Keratinocyte (primary cell): ENCODE measurements at regions not wholly inside any gene's neighbourhood (a gene's known extent, or its start where the extent isn't known, plus 50 kb on each side); places are given as distances from the start of the nearest gene placed in this dataset.

Source experiments
- DNase-seq: peaks from one replicate; pipeline ENCODE4 v3.0.0-alpha.2; 2011; ENCODE audit warnings: low read depth, missing footprints, low spot score
- FAIRE-seq: peaks from 2 replicates; lab custom pipeline; 2011; peaks lifted over from hg19 to GRCh38; lab: Jason Lieb, UNC
- H2AFZ ChIP-seq: 2 replicates; pipeline ENCODE4 v1.6.0; 2012; ENCODE audit warnings: low read length, control low read depth, inconsistent platforms; ENCODE audit not compliant: control insufficient read depth
- H3K27ac ChIP-seq: 2 replicates; pipeline ENCODE4 v1.5.1; 2011; ENCODE audit warnings: low read length; ENCODE audit not compliant: control insufficient read depth, insufficient read depth
- H3K27me3 ChIP-seq: 3 replicates; pipeline ENCODE4 v1.6.0; 2011; ENCODE audit warnings: low read length; ENCODE audit not compliant: control insufficient read depth, insufficient read depth; ENCODE audit errors: extremely low read depth
- H3K36me3 ChIP-seq, 2 experiments: 2 replicates in 1 of 2; 3 replicates in 1 of 2; pipeline ENCODE4 v1.5.1; 2011; ENCODE audit warnings: low read length in 2 of 2, mild to moderate bottlenecking in 1 of 2; ENCODE audit not compliant: control insufficient read depth in 2 of 2, insufficient read depth in 2 of 2; ENCODE audit errors: extremely low read depth in 1 of 2
- H3K4me1 ChIP-seq: 3 replicates; pipeline ENCODE4 v1.5.1; 2011; ENCODE audit warnings: low read length; ENCODE audit not compliant: control insufficient read depth, insufficient read depth; ENCODE audit errors: extremely low read depth
- H3K4me2 ChIP-seq: 3 replicates; pipeline ENCODE4 v1.6.0; 2011; ENCODE audit warnings: low read depth, low read length; ENCODE audit not compliant: control insufficient read depth, insufficient read depth; ENCODE audit errors: extremely low read depth
- H3K4me3 ChIP-seq, 3 experiments: fragments of 200-600 bp in 1 of 3; sonication (generic) in 1 of 3; 2 replicates in 2 of 3; 3 replicates in 1 of 3; pipeline ENCODE4 v1.5.1; 2011 to 2016; ENCODE audit warnings: low read length in 3 of 3, mild to moderate bottlenecking in 3 of 3, control low read depth in 2 of 3, inconsistent platforms in 1 of 3, low read depth in 1 of 3, mixed read lengths in 1 of 3, mixed run types in 1 of 3, moderate library complexity in 1 of 3; ENCODE audit not compliant: control insufficient read depth in 2 of 3, insufficient read depth in 2 of 3; ENCODE audit errors: extremely low read depth in 1 of 3
- H3K79me2 ChIP-seq: 2 replicates; pipeline ENCODE4 v1.6.0; 2012; ENCODE audit warnings: low read length; ENCODE audit not compliant: control insufficient read depth, insufficient read depth
- H3K9ac ChIP-seq: 3 replicates; pipeline ENCODE4 v1.6.0; 2011; ENCODE audit warnings: low read length; ENCODE audit not compliant: control insufficient read depth, insufficient read depth; ENCODE audit errors: extremely low read depth
- H3K9me1 ChIP-seq: 3 replicates; pipeline ENCODE4 v1.6.0; 2011; ENCODE audit warnings: low read length; ENCODE audit not compliant: control insufficient read depth, insufficient read depth; ENCODE audit errors: extremely low read depth
- H3K9me3 ChIP-seq: 2 replicates; pipeline ENCODE4 v1.5.1; 2012; ENCODE audit warnings: low read depth, low read length; ENCODE audit not compliant: control insufficient read depth
- H4K20me1 ChIP-seq: 3 replicates; pipeline ENCODE4 v1.6.0; 2011; ENCODE audit warnings: low read length; ENCODE audit not compliant: control insufficient read depth, insufficient read depth; ENCODE audit errors: extremely low read depth
- CTCF ChIP-seq, 3 experiments: IDR thresholded peaks in 1 of 3; conservative IDR thresholded peaks in 1 of 3; optimal IDR thresholded peaks in 1 of 3; 2 replicates in 2 of 3; 3 replicates in 1 of 3; pipeline versions ENCODE3 to v1.5.1; 2011; ENCODE audit warnings: low read length in 3 of 3, mild to moderate bottlenecking in 3 of 3, moderate library complexity in 2 of 3, control low read depth in 1 of 3, inconsistent platforms in 1 of 3; ENCODE audit not compliant: insufficient read depth in 2 of 3; ENCODE audit errors: extremely low read depth in 1 of 3
- EZH2 ChIP-seq: IDR thresholded peaks from one replicate; pipeline ENCODE4 v1.6.1; 2012; ENCODE audit warnings: inconsistent platforms, mild to moderate bottlenecking, low read length, moderate library complexity
- dilution Hi-C: fragments of 300-500 bp; cut with MboI; formaldehyde crosslinking; loops from one replicate; pipeline ENCODE4 v1.7.0; 2020; ENCODE audit warnings: low sequenced_read_pairs; ENCODE audit not compliant: extremely low pct_ligation_motif_present

GRCh38 chr13:105334211-105334610 is 1201.3 kb downstream of the EFNB2 start:
- H3K4me1 ChIP-seq = no peaks in the 10 kb centered on the region
- no peak for FAIRE-seq
- no peaks in the 10 kb centered on the region for H3K9me1 ChIP-seq
- no peak overlapping the region for H3K4me3 ChIP-seq
- H3K9me3 ChIP-seq = no peaks in the 10 kb centered on the region
- no peak overlapping the region for H2AFZ ChIP-seq
- no peak overlapping the region for H3K4me2 ChIP-seq
- DNase-seq = no peak
- no peaks in the 10 kb centered on the region for H4K20me1 ChIP-seq
- no peak overlapping the region for H3K27ac ChIP-seq
- H3K36me3 ChIP-seq = no peaks in the 10 kb centered on the region
- H3K9ac ChIP-seq = no peak overlapping the region
- no peaks in the 10 kb centered on the region for H3K79me2 ChIP-seq
- dilution Hi-C loops = no loop called here
- no peaks in the 10 kb centered on the region for H3K27me3 ChIP-seq
- TF ChIP-seq CTCF (optimal IDR thresholded peaks at IDR 0.05 in 1 of 3, IDR thresholded peaks at IDR 0.05 in 1 of 3, conservative IDR thresholded peaks at IDR 0.05 in 1 of 3; ENCODE audit: extremely low read depth in 1 of 3, insufficient read depth in 2 of 3, low read length in 3 of 3) (no peak), EZH2 (no peak)

GRCh38 chr13:105333416-105333815 is 1202.0 kb downstream of the EFNB2 start:
- Histone ChIP-seq H3K4me3 (no peak overlapping the region), H3K27me3 (no peaks in the 10 kb centered on the region), H3K79me2 (no peaks in the 10 kb centered on the region), H3K27ac (no peak overlapping the region), H3K36me3 (no peaks in the 10 kb centered on the region), H4K20me1 (no peaks in the 10 kb centered on the region), H2AFZ (no peak overlapping the region), H3K9ac (no peak overlapping the region), H3K9me3 (no peaks in the 10 kb centered on the region), H3K4me1 (no peaks in the 10 kb centered on the region), H3K4me2 (no peak overlapping the region), H3K9me1 (no peaks in the 10 kb centered on the region)
- FAIRE-seq (no peak), DNase-seq (no peak)
- dilution Hi-C loops = no loop called here
- TF ChIP-seq CTCF (optimal IDR thresholded peaks at IDR 0.05 in 1 of 3, IDR thresholded peaks at IDR 0.05 in 1 of 3, conservative IDR thresholded peaks at IDR 0.05 in 1 of 3; ENCODE audit: extremely low read depth in 1 of 3, insufficient read depth in 2 of 3, low read length in 3 of 3) (no peak), EZH2 (no peak)
